Thyroid gland (tissue), 4 donors: ENCODE measurements at regions not wholly inside any gene's neighbourhood (a gene's known extent, or its start where the extent isn't known, plus 50 kb on each side); places are given as distances from the start of the nearest gene placed in this dataset.

ENCODE experiments used
- DNase-seq, 2 donors: peaks; one replicate each; pipeline ENCODE4 v3.0.0-alpha.2; 2019
- H3K27ac ChIP-seq, 3 donors: fragments of 200-600 bp; sonication (generic); 1 replicate in 2 of 3; 2 replicates in 1 of 3; pipeline ENCODE4 v1.5.1; 2016 to 2019; ENCODE audit warnings: mild to moderate bottlenecking in 1 of 3, moderate library complexity in 1 of 3
- H3K27me3 ChIP-seq: fragments of 200-600 bp; sonication (generic); one replicate; pipeline ENCODE4 v1.5.1; 2019
- H3K36me3 ChIP-seq, 2 donors: fragments of 200-600 bp; sonication (generic); one replicate each; pipeline ENCODE4 v1.5.1; 2016 to 2019
- H3K4me1 ChIP-seq, 2 donors: fragments of 200-600 bp; sonication (generic); one replicate each; pipeline ENCODE4 v1.5.1; 2017 to 2019
- H3K4me3 ChIP-seq, 3 donors: fragments of 200-600 bp; sonication (generic); replicated peaks in 1 of 3; 1 replicate in 2 of 3; 2 replicates in 1 of 3; pipeline ENCODE4 v1.5.1; 2016; ENCODE audit warnings: mild to moderate bottlenecking in 1 of 3
- H3K9me3 ChIP-seq: fragments of 200-600 bp; sonication (generic); one replicate; pipeline ENCODE4 v1.5.1; 2017
- CTCF ChIP-seq, 6 experiments: fragments of 200-600 bp in 3 of 6; fragments of 450-650 bp in 3 of 6; sonication (generic) in 3 of 6; IDR thresholded peaks; one replicate each; pipeline ENCODE4 v1.5.1; 2016 to 2019; ENCODE audit warnings: antibody characterized with exemption in 6 of 6, mild to moderate bottlenecking in 2 of 6, inconsistent platforms in 1 of 6, moderate library complexity in 1 of 6
- POLR2A ChIP-seq, 2 donors: fragments of 450-650 bp; IDR thresholded peaks; one replicate each; pipeline ENCODE4 v1.6.1; 2017; ENCODE audit warnings: antibody characterized with exemption in 2 of 2, mild to moderate bottlenecking in 2 of 2, moderate library complexity in 1 of 2
- WGBS, 2 donors: methylation state at CpG; one replicate each; pipeline ENCODE4 v1.1.5; 2017; 5-methylcytosine and 5-hydroxymethylcytosine counted together
- intact Hi-C: fragments of 100-400 bp; cut with DNase I; formaldehyde crosslinking; loops from one replicate; pipeline ENCODE4 v1.15.1; 2023

DNA sequence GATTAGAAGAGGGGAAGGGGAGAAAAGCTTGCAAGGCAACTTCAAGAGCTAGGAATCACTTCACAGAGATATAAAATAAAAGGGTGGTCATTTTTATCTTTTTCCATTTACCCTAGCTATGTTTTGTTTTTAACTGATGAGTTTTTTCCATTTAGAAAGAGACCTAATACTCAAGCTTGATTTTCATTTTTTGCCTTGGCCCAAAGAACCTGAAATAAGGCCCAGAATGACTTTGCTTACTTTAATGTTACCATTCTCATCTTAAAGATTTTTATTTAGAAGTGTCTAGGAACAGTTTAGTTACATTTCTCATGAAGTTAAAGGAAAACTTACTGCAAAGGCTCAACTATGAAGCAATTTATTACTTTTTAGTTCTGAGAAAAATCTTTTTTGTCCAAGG lies 276.3 kb upstream of the ZSWIM2 start:
- no peak for DNase-seq
- H3K36me3 ChIP-seq, result no peaks in the 10 kb centered on the region
- H3K27me3 ChIP-seq, result no peaks in the 10 kb centered on the region
- intact Hi-C loops, result no loop called here
- H3K4me3 ChIP-seq, result no peak overlapping the region
- no peaks in the 10 kb centered on the region for H3K9me3 ChIP-seq
- H3K4me1 ChIP-seq, result no peaks in the 10 kb centered on the region
- TF ChIP-seq POLR2A (IDR thresholded peaks at IDR 0.05), result no peak
- H3K27ac ChIP-seq, result no peak overlapping the region

DNA sequence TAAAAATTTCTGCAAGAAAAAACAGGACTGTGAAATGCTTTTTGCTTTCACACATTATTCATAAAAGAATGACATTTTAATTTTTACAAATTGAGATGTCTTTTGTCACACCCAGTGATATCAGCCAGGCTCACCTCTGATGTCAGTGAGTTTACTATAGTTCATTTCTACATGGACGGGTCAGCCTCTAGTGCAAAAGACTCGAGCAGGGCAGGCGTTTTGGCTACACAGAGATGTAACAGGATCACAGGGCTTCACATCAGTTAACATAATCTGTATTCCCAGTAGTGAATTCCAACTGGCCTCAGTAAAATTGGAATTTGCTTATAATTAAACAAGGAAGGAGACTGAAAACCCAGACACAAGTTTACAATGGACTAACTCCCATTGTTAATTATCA lies 275.6 kb upstream of the ZSWIM2 start:
- H3K4me3 ChIP-seq, result no peak overlapping the region
- 43 to 67% methylated on average over 3 of the region's 3 CpGs for WGBS, 2 donors
- no peaks in the 10 kb centered on the region for H3K9me3 ChIP-seq
- no peak for DNase-seq
- no peaks in the 10 kb centered on the region for H3K36me3 ChIP-seq
- no peaks in the 10 kb centered on the region for H3K27me3 ChIP-seq
- intact Hi-C loops, result no loop called here
- H3K4me1 ChIP-seq, result no peaks in the 10 kb centered on the region
- H3K27ac ChIP-seq, result no peak overlapping the region
- no peak for TF ChIP-seq POLR2A (IDR thresholded peaks at IDR 0.05)
- no peak for TF ChIP-seq CTCF (IDR thresholded peaks at IDR 0.05)

DNA sequence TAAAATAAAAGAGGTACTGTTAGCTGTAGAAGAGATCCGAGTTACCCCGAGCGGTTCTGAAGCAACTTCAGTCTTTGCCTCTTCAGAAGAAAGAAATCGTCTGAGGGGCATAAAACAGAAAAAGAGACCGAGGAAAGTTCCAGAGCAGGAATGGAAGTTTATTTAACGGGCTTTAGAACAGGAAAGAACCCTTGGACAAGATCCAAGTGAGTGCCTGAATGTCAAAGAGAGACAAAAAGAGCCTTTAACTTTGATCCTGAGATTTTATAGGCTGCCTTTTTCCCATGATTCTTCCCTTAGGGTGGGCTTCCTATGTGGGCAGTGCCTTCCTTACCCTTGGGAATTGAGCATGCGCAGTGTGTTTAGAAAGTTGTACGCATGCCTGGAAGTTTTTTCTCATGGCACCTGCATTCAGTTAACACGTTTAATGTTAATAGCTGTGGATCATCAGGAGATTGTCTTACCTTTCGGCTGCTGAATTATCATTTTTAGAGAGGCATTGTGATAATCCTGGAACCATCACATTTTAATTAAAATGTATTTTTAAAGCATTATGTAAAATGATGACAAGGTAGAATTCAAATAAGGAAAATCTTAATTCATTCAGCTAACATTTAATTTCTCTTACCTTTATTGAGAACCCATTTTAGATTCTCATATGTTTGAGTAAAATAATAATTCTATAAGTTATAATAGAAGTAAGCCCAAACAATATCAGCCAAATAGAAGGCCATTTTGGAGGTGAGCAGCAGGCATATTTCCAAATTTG lies 269.5 kb upstream of the ZSWIM2 start:
- no peak for DNase-seq
- no peaks in the 10 kb centered on the region for H3K9me3 ChIP-seq
- TF ChIP-seq POLR2A (IDR thresholded peaks at IDR 0.05), result no peak
- TF ChIP-seq CTCF (IDR thresholded peaks at IDR 0.05), result no peak
- WGBS, 2 donors, result 73 to 74% methylated on average over 10 of the region's 10 CpGs
- no peaks in the 10 kb centered on the region for H3K36me3 ChIP-seq
- H3K4me1 ChIP-seq, result no peaks in the 10 kb centered on the region
- H3K4me3 ChIP-seq, result no peak overlapping the region
- no peaks in the 10 kb centered on the region for H3K27me3 ChIP-seq
- H3K27ac ChIP-seq, result peak overlapping the region in 1 of 3 donors; percentile 56
- intact Hi-C loops, result no loop called here

DNA sequence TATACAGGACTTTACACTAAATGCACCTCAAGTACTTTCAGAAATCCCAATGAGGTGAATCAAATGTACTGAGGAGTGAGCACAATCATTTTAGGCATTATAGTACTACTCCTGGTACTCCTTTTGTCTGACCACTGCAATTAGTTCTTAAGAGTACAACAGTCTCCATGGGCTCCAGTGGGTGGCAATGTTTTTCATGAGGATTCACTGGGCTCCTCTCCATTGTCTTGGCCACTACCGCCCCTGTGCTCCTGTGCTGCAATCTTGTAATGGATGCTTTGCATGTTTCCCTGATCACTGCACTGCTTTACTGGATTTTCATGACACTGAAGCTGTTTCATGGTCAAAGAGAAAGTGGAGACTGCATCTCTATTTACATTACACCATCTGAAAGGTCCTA lies 268.5 kb upstream of the ZSWIM2 start:
- no peak for DNase-seq
- no peaks in the 10 kb centered on the region for H3K36me3 ChIP-seq
- no peak overlapping the region for H3K4me3 ChIP-seq
- peak overlapping the region in 1 of 3 donors; percentile 56 for H3K27ac ChIP-seq
- no peaks in the 10 kb centered on the region for H3K9me3 ChIP-seq
- H3K4me1 ChIP-seq, result no peaks in the 10 kb centered on the region
- intact Hi-C loops, result no loop called here
- WGBS, 2 donors, result 72 to 76% methylated on average over 1 of the region's 1 CpG
- no peak for TF ChIP-seq POLR2A (IDR thresholded peaks at IDR 0.05)
- no peak for TF ChIP-seq CTCF (IDR thresholded peaks at IDR 0.05)
- no peaks in the 10 kb centered on the region for H3K27me3 ChIP-seq

DNA sequence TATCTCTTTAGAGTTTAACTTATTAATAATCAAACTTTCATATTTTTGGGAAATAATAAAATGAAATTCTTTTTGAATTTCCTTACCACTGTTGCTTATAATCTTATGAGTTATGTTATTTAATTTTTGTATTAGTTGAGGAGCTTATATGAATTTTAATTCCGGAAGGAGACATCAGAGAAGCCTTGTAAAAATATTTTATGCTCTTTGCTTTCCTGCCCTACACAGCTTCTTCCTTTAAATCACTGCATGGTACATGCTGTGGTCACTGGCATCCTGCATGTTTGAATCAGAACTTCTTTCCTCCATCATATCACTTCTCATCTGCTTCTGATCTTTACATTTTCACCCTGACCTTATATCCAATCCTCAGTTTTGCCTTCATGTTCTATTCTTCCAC lies 266.7 kb upstream of the ZSWIM2 start:
- 85 to 93% methylated on average over 1 of the region's 1 CpG for WGBS, 2 donors
- Histone ChIP-seq H3K4me3 (no peak overlapping the region), H3K27ac (no peak overlapping the region), H3K27me3 (no peaks in the 10 kb centered on the region), H3K9me3 (no peaks in the 10 kb centered on the region), H3K36me3 (no peaks in the 10 kb centered on the region), H3K4me1 (no peaks in the 10 kb centered on the region)
- TF ChIP-seq POLR2A (IDR thresholded peaks at IDR 0.05) (no peak), CTCF (IDR thresholded peaks at IDR 0.05) (no peak)
- intact Hi-C loops, result no loop called here
- DNase-seq, result no peak
